Tibial nerve (tissue), 4 donors: ENCODE measurements at regions not wholly inside any gene's neighbourhood (a gene's known extent, or its start where the extent isn't known, plus 50 kb on each side); places are given as distances from the start of the nearest gene placed in this dataset.
A peak's percentile ranks its signal among the peaks of the same experiment; 100 is the strongest.

Experiments used
- EP300 ChIP-seq, 2 donors: sonication (generic); formaldehyde crosslinking; IDR thresholded peaks; one replicate each; pipeline ENCODE4 v1.6.1; 2017; ENCODE audit warnings: antibody characterized with exemption in 2 of 2, mild to moderate bottlenecking in 1 of 2
- TF ChIP-seq, protein P1 (sequence below), 5 experiments: fragments of 200-600 bp in 3 of 5; fragments of 450-650 bp in 2 of 5; sonication (generic) in 3 of 5; IDR thresholded peaks; one replicate each; pipeline ENCODE4 v1.5.1; 2016 to 2019; ENCODE audit warnings: antibody characterized with exemption in 5 of 5, mild to moderate bottlenecking in 3 of 5, moderate library complexity in 2 of 5

DNA sequence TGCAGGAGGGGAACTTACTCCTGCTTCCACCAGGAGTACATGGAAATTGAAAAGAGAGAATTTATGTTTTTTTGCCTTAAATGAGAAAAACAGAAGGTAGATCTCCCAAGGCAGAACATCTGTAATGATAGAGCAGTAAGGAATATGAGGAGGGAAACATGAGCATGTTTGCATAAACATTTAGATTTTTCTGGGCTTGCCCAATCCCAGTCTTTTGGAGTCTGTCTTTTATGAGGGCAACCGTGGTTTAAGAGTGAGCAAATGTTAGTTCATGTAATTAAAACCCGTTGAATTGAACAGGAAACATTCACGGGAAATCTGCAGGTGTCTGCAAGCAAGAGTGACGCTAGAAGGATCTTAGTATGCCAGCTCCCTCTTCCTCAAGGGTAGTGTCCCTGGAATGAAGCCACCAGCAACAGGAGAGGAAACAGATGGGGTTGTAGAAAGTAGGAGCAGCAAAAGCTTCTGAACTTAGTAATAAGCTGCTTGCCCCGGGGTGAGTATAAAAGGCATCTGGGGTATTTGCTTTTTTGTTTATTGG, 79.3 kb downstream of the ARF6 start:
- peak in 1 of 2 donors; percentile 9 for TF ChIP-seq EP300 (IDR thresholded peaks at IDR 0.05)
- TF ChIP-seq, protein P1, sequence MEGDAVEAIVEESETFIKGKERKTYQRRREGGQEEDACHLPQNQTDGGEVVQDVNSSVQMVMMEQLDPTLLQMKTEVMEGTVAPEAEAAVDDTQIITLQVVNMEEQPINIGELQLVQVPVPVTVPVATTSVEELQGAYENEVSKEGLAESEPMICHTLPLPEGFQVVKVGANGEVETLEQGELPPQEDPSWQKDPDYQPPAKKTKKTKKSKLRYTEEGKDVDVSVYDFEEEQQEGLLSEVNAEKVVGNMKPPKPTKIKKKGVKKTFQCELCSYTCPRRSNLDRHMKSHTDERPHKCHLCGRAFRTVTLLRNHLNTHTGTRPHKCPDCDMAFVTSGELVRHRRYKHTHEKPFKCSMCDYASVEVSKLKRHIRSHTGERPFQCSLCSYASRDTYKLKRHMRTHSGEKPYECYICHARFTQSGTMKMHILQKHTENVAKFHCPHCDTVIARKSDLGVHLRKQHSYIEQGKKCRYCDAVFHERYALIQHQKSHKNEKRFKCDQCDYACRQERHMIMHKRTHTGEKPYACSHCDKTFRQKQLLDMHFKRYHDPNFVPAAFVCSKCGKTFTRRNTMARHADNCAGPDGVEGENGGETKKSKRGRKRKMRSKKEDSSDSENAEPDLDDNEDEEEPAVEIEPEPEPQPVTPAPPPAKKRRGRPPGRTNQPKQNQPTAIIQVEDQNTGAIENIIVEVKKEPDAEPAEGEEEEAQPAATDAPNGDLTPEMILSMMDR (IDR thresholded peaks at IDR 0.05) = peak in 1 of 5 experiments; percentile 12
